ENCODE measurements at regions not wholly inside any gene's neighbourhood (a gene's known extent, or its start where the extent isn't known, plus 50 kb on each side); places are given as distances from the start of the nearest gene placed in this dataset.

DNA sequence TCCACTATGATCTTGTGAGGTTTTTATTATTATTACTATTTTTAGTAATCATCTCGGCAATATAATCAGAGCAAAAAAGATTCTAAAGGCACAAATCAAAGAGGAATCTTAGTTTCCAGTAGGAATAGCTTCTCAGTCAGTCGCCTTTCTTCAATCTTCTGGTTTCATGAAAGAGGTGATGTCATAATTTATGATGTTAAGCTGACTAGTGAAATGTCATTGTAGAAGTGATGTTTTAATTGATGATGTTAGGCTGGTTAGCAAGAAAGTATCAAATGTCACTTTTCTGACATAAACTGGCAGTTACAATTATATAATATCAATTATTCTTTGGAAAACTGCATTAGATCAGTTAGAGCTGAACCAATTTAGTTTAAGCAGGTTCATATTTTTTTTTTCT is 476.7 kb upstream of the ETAA1 start:
- TF ChIP-seq, protein P1, sequence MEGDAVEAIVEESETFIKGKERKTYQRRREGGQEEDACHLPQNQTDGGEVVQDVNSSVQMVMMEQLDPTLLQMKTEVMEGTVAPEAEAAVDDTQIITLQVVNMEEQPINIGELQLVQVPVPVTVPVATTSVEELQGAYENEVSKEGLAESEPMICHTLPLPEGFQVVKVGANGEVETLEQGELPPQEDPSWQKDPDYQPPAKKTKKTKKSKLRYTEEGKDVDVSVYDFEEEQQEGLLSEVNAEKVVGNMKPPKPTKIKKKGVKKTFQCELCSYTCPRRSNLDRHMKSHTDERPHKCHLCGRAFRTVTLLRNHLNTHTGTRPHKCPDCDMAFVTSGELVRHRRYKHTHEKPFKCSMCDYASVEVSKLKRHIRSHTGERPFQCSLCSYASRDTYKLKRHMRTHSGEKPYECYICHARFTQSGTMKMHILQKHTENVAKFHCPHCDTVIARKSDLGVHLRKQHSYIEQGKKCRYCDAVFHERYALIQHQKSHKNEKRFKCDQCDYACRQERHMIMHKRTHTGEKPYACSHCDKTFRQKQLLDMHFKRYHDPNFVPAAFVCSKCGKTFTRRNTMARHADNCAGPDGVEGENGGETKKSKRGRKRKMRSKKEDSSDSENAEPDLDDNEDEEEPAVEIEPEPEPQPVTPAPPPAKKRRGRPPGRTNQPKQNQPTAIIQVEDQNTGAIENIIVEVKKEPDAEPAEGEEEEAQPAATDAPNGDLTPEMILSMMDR (IDR thresholded peaks at IDR 0.05), result no peak
- no peak for TF ChIP-seq POLR2A (IDR thresholded peaks at IDR 0.05)

Measured in Peyer's patch (tissue), 4 donors.